Choroid plexus epithelial cell (primary cell): ENCODE measurements at regions not wholly inside any gene's neighbourhood (a gene's known extent, or its start where the extent isn't known, plus 50 kb on each side); places are given as distances from the start of the nearest gene placed in this dataset.
A peak's percentile ranks its signal among the peaks of the same experiment; 100 is the strongest.

ENCODE experiments used
- DNase-seq: peaks from one replicate; pipeline ENCODE4 v3.0.0-alpha.2; 2010; ENCODE audit warnings: low read depth
- H3K4me3 ChIP-seq: 2 replicates; pipeline ENCODE4 v1.5.1; 2011; ENCODE audit warnings: low read depth, mild to moderate bottlenecking, control low read depth, low read length, moderate library complexity
- TF ChIP-seq, protein P1 (sequence below): conservative IDR thresholded peaks from 2 replicates; pipeline ENCODE4 v1.5.1; 2011; ENCODE audit warnings: low read depth, mild to moderate bottlenecking, control low read depth, inconsistent platforms, low read length, moderate library complexity

DNA sequence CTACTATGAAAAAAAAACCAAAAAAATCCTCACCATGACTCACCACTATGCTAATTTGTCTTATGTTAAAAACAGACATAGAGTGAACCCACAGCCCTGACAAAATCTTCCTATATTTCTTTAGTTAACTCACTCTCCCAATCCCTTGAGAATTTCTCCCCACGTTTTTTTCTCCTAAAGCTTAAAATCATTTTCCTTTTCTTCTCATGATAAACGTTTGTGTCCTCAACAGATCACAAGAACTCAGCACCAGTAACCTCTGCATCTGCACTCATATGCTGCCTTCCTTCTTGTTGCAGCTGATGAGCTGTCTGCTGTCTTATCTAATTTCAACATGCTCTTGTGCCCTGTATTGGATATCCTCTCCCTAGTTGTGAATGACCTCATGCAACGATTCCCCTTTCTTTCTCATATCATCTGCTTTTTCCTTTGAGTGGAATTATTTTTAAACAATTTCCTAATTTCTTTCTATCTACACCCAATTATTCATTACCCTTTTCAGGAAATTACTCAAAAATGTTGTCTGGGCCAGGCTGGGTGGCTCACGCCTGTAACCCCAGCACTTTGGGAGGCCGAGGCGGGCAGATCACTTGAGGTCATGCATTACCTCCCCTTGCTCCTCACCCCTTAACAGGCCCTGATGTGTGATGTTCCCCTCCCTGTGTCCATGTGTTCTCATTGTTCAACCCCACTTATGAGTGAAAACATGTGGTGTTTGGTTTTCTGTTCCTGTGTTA is 427.5 kb upstream of the MGAT4C start:
- peak; percentile 57 for DNase-seq
- TF ChIP-seq, protein P1, sequence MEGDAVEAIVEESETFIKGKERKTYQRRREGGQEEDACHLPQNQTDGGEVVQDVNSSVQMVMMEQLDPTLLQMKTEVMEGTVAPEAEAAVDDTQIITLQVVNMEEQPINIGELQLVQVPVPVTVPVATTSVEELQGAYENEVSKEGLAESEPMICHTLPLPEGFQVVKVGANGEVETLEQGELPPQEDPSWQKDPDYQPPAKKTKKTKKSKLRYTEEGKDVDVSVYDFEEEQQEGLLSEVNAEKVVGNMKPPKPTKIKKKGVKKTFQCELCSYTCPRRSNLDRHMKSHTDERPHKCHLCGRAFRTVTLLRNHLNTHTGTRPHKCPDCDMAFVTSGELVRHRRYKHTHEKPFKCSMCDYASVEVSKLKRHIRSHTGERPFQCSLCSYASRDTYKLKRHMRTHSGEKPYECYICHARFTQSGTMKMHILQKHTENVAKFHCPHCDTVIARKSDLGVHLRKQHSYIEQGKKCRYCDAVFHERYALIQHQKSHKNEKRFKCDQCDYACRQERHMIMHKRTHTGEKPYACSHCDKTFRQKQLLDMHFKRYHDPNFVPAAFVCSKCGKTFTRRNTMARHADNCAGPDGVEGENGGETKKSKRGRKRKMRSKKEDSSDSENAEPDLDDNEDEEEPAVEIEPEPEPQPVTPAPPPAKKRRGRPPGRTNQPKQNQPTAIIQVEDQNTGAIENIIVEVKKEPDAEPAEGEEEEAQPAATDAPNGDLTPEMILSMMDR = no peak

DNA sequence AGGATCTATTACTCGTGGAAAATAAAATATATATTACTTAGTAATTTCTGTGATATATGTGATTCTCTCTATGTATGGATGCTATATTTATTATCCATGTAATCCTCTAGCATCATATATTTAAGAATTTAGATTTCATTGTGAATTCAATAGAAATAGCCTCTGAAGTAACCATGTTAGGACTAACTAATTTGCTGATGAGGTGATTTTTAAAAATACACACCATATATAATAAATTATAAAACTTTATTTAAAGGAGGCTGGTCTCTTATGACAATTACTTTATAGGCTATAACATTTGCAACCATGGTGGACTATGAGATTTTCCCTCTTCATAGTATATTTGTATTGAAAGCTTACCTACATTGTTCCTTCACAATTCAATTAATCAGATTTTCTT is 424.9 kb upstream of the MGAT4C start:
- TF ChIP-seq, protein P1 = no peak
- no peak for DNase-seq

More for the DNA sequence above, 427.5 kb upstream of the MGAT4C start:
- no peak overlapping the region for H3K4me3 ChIP-seq

DNA sequence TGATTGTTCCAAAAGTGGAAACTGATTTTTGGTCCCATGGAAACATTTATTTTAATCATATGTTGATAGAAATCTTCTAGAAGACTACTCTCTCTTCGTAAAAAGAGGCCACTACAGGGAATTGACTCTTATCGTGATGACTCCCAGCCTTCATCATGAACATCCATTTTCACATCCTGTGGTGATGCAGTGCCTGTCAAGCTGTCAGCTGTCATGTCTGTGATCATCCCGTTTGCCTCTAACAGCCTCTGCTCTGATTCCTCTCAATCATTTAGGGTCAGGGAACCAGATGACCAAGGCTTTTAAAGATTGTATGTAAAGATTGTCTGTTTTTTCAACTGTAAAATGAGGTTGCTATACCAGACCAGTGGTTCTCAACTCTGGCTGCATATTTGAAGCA is 419.0 kb upstream of the MGAT4C start:
- no peak for DNase-seq
- H3K4me3 ChIP-seq = no peak overlapping the region
- TF ChIP-seq, protein P1 = no peak

More for the DNA sequence above, 424.9 kb upstream of the MGAT4C start:
- H3K4me3 ChIP-seq = no peak overlapping the region

GRCh38 chr12:86670986-86671385 is 414.8 kb upstream of the MGAT4C start:
- TF ChIP-seq, protein P1 = no peak
- DNase-seq = no peak
- no peak overlapping the region for H3K4me3 ChIP-seq

GRCh38 chr12:86669010-86669409 is 412.8 kb upstream of the MGAT4C start:
- TF ChIP-seq, protein P1 = no peak
- DNase-seq = no peak
- H3K4me3 ChIP-seq = no peak overlapping the region

DNA sequence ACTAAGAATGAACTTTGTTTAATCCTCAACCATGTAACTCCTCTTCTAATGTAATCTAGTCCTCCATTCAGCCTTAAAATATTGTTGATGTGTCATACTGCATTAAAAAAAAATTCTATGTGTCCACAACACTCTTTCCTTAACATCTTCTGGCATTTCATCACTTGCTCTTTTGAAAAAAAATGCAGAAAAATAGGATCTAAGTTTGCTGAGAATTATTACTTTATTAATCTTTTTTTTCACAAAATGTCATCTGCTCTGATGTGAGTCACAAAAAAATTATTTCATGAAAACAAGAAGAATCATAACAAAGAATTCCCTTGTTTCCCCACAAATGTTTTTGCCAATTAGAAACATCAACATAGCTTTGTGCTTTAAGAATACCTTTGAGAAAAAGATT is 410.1 kb upstream of the MGAT4C start:
- DNase-seq = peak; percentile 10
- TF ChIP-seq, protein P1 = no peak
- no peak overlapping the region for H3K4me3 ChIP-seq

DNA sequence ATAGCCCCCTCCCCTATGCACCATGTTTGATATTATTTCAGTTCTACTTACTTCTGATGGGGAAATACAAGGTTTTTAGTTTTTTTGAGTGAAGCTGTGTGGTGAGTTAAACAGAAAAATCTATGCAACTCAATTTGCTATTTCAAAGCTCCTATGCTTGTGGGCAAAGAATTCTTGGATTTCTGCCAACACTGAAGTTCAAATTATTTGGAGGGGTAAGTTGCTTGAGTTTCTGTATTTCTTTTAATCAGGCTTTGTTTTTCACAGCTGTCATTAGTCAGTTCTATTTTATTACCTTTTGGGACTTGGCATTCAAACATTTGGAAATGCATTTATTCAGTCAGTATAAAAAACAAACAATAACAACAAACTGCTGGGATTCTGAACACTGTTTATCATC is 407.5 kb upstream of the MGAT4C start:
- H3K4me3 ChIP-seq = no peak overlapping the region
- TF ChIP-seq, protein P1 = no peak
- DNase-seq = peak; percentile 43
